Ammon's horn (tissue), 1 donor: ENCODE measurements at regions not wholly inside any gene's neighbourhood (a gene's known extent, or its start where the extent isn't known, plus 50 kb on each side); places are given as distances from the start of the nearest gene placed in this dataset.
A peak's percentile ranks its signal among the peaks of the same experiment; 100 is the strongest.
"Not testable (repeated sequence)": the region's sequence is repeated elsewhere in the genome, so short reads cannot be mapped to it uniquely, and the experiment has no call there.

Experiments
- DNase-seq: peaks from one replicate; pipeline ENCODE4 v3.0.0-alpha.2; 2016; ENCODE audit warnings: low spot score

DNA sequence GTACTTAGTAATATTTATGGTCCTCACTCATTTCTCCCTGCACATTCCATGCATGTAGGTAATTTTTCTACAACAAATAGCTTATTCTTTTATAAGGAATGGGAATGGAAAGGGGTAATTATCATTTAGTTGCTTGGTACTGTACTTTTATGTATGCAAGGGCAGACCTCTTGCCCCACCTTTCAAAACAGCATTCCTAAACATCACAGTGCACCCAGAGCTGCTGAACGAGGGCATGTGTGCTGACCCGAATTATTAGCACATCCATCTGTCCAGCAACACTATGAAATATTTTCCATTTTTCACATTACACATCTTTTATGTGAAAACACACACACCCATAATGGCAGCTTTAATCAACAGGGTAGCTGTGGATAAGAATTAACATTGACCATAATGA lies 228.6 kb upstream of the ARRDC3 start:
- DNase-seq: no peak

- DNase-seq: no peak
These were observed 224.6 kb upstream of the ARRDC3 start for GRCh38 chr5:91607675-91608074.

- DNase-seq: no peak
These were observed 216.7 kb upstream of the ARRDC3 start for GRCh38 chr5:91599863-91600262.

DNA sequence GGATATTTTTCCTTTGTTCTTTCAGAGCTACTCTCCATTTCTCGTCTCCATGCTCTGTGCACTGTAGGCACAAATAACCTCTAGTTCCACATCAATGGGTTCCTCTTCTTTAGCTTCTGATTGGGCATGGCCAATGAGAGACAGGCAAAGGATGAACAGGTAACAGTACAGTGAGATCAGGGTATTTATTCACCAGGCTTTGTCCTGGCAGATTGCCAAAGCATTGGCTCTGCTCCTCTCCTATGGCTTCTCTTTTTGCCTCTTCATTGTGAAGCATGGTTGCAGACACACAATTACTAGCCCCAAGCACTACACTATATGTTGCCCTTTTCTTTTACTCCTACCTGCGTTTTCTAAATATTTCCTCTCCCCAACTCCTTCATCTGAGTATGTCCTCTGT lies 215.1 kb upstream of the ARRDC3 start:
- DNase-seq: no peak

GRCh38 chr5:91595424-91595823 lies 212.3 kb upstream of the ARRDC3 start:
- DNase-seq: no peak

GRCh38 chr5:91591076-91591475 lies 208.0 kb upstream of the ARRDC3 start:
- DNase-seq: no peak

DNA sequence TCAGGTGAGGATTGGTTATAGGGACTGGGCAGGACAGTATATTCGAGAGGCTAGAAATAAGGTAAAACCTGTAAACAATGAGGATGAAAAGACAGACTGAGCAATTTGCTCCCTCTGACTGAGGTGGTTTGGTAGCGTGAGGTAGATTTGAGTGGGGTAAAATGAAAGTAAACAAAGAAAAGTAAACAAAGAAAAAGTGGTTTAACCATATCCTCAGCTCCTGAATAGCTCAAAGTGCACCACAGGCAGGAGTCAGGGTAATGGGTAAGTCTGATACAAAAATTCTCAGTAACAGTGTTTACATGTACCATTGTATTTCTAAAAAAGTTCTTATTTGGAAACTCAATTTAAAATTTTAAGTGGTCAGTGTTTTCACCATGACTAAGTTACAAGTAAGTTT lies 203.1 kb upstream of the ARRDC3 start:
- DNase-seq: no peak

- DNase-seq: no peak
These were observed 201.2 kb upstream of the ARRDC3 start for GRCh38 chr5:91584352-91584751.

DNA sequence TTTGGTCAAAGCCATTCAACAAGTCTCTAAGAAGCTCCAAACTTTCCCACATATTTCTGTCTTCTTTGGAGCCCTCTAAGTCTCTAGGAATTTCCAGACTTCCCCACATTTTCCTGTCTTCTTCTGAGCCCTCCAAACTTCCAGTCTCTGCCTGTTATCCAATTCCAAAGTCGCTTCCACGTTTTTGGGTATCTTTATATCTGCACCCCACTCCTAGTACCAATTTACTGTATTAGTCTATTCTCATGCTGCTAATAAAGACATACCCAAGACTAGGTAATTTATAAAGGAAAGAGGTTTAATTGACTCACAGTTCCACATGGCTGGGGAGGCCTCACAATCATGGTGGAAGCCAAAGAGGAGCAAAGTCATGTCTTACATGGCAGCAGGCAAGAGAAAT lies 182.9 kb upstream of the ARRDC3 start:
- not testable (repeated sequence) for DNase-seq

- DNase-seq: no peak
These were observed 179.8 kb upstream of the ARRDC3 start for GRCh38 chr5:91562922-91563321.

DNA sequence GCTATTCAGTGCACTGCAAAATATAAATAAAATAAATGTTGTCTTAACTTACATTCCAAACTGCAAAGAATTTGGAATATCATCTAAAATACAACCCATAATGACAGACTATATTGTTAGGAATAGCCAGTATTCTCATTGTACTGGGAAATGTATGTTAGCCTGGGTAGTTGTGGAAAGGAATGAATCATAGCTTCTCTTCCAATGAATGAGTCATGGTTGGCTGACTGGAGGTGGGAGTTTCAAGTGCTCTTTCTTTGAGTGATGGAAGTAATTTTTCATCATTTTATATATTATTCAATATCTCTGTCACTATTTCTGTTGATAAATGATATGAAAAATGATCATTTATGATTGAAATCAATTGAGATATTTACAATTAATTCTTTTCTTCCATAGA lies 158.6 kb upstream of the ARRDC3 start:
- no peak for DNase-seq

GRCh38 chr5:91538179-91538578 lies 155.1 kb upstream of the ARRDC3 start:
- DNase-seq: no peak

- no peak for DNase-seq
These were observed 152.4 kb upstream of the ARRDC3 start for GRCh38 chr5:91535499-91535898.

GRCh38 chr5:91534332-91534731 lies 151.2 kb upstream of the ARRDC3 start:
- DNase-seq: no peak

DNA sequence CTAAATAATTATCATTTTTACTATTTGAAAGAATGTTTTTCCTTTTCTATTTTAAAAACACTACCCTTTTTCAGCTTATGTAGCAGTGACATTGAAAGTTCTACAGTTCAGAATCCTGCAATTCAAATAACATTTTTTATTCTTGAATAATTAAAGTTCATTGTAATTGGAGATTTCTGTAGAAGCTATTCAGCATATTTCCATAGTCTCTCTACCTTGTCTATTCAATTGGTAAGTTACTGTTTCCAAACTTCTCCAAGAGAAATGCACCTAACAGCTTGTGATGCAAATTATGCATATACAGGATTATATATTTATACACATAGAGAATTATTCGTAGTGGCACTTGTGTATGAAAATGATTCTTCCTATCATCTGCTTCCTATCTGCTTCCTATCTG lies 149.7 kb upstream of the ARRDC3 start:
- no peak for DNase-seq

DNA sequence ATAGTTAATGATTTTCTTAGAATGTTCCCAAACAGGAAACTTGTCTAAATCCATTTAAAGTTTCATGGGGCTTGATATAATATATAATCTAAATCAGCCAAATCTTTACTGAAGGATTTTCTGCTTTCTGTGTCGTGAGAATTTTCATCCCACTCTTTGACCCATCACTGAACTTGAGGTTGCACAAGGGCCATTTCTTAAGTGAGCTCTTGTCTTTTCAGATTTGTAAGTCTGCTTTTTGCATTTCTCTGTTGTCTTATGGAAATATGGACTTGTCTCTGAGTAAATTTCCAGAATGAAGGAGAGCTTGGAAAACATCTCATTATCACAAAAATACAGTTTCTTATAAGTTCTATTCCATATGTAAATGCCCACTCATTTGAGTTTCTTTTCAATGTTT lies 149.2 kb upstream of the ARRDC3 start:
- DNase-seq: no peak

GRCh38 chr5:91528831-91529230 lies 145.7 kb upstream of the ARRDC3 start:
- no peak for DNase-seq

DNA sequence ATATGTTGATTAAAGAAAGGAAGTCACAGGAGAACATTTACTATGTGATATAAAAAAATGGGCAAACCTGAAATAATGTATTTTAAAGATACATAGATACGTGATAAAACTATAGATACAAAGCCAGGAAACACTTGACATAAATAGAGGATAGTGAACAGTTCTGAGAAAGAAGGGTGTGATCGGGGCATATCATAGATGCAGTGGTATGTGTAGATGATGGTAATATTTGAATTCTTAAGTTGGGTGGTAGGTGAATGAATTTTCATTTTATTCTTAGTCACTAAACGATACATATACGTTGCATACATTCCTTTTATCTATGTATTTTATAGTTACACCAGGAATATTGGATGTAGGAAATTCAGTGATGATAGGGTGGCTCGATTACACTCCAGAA lies 138.7 kb upstream of the ARRDC3 start:
- no peak for DNase-seq

GRCh38 chr5:91521334-91521733 lies 138.2 kb upstream of the ARRDC3 start:
- DNase-seq: no peak

- DNase-seq: no peak
These were observed 131.3 kb upstream of the ARRDC3 start for GRCh38 chr5:91514400-91514799.

- no peak for DNase-seq
These were observed 120.2 kb upstream of the ARRDC3 start for GRCh38 chr5:91503321-91503720.

GRCh38 chr5:91500758-91501157 lies 117.6 kb upstream of the ARRDC3 start:
- DNase-seq: no peak

DNA sequence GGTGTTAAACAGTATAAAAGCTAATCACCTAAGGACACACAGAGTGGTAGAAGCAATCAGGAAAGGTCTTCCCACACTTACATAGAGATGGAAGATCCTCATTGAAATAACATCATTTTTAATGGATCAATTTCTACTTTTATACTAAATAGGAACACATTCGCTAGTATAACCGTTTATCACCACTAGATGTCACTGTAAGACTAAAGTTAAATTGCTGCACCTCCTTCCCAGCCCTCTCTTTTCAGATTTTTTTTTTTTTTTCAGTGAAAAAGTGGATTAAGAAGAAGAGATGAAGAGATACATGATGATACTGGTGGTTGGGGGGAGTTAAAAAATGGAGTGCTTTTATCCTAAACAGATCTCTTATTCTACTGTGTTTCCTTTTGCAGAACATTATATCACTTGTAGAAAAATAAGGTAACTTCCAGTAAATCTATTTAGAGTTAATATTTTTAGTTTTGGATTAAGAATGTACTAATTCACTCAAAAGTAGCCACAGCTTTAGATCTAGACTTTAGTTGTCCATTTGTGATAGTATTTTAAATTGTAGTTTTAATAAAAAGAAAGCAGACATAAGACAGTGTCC lies 116.9 kb upstream of the ARRDC3 start:
- peak; percentile 64 for DNase-seq

- no peak for DNase-seq
These were observed 112.6 kb upstream of the ARRDC3 start for GRCh38 chr5:91495699-91496098.
